ENCODE measurements at regions not wholly inside any gene's neighbourhood (a gene's known extent, or its start where the extent isn't known, plus 50 kb on each side); places are given as distances from the start of the nearest gene placed in this dataset.

DNA sequence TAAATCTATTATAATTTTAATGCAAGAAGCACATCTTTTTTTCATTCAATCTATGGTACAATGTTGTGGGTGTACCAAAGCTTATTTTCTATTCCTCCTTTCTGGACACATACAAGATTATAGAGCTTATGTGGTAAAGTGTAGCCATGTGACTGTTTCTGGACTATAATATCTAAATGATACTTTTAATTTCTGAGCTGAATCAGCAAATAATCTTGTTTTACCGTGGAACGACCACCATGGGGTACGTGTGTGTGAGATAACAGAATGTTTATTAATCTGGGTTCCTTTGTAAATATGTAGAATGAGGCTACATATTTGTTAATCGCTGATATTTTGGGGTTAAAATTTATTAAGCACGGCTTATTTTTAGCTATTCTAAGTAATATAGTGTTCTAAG lies 111.5 kb upstream of the EYS start:
- Histone ChIP-seq H3K4me3 (no peak overlapping the region), H3K27me3 (ENCODE audit: control insufficient read depth in 2 of 2, insufficient read depth in 2 of 2, low read length in 2 of 2) (no peaks in the 10 kb centered on the region), H3K79me2 (ENCODE audit: control insufficient read depth, insufficient read depth, low read length) (no peaks in the 10 kb centered on the region), H3K9me3 (replicated peaks; ENCODE audit: control insufficient read depth, insufficient read depth, low read depth, low read length) (no peaks in the 10 kb centered on the region), H4K20me1 (replicated peaks; ENCODE audit: control insufficient read depth, insufficient read depth, low read length) (no peaks in the 10 kb centered on the region), H3K27ac (ENCODE audit: extremely low read depth, low read depth, low read length) (no peak overlapping the region), H3K9ac (ENCODE audit: insufficient read depth in 1 of 2, low read depth in 2 of 2, low read length in 2 of 2) (no peak overlapping the region), H3K4me2 (ENCODE audit: insufficient read depth, low read length) (no peak overlapping the region), H3K4me1 (replicated peaks in 1 of 2; ENCODE audit: control insufficient read depth in 2 of 2, insufficient read depth in 2 of 2, low read length in 2 of 2) (no peaks in the 10 kb centered on the region), H2AFZ (ENCODE audit: low read depth, low read length) (no peak overlapping the region), H3K9me1 (ENCODE audit: control insufficient read depth, insufficient read depth, low read length) (no peaks in the 10 kb centered on the region), H3K36me3 (ENCODE audit: control insufficient read depth, insufficient read depth, low read length) (no peaks in the 10 kb centered on the region)
- TF ChIP-seq ZBTB17 (CRISPR knock-in tag; IDR thresholded peaks at IDR 0.05) (no peak), ZBTB1 (CRISPR knock-in tag; IDR thresholded peaks at IDR 0.05; ENCODE audit: borderline replicate concordance, low read depth) (no peak), ZNF282 (CRISPR knock-in tag; IDR thresholded peaks at IDR 0.05) (no peak), MAX (CRISPR knock-in tag; IDR thresholded peaks at IDR 0.05) (no peak)
- intact Hi-C loops (cut with micrococcal nuclease), result no loop called here
- no peak for ATAC-seq
- WGBS (ENCODE audit: insufficient coverage, low coverage, missing lambda C conversion rate), result 1% methylated on average over 5 of the region's 5 CpGs
- in situ Hi-C loops (cut with MboI), result no loop called here
- no peak for FAIRE-seq
- POLR2A ChIA-PET, result no interaction called here
- no TSS peak for BruUV-seq (replicated peaks)
- DNase-seq (ENCODE audit: extremely low read depth in 1 of 4, low spot score in 3 of 4), result no peak
- CTCF ChIA-PET (ENCODE audit: low intra/inter-chr PET ratio), result no interaction called here

DNA sequence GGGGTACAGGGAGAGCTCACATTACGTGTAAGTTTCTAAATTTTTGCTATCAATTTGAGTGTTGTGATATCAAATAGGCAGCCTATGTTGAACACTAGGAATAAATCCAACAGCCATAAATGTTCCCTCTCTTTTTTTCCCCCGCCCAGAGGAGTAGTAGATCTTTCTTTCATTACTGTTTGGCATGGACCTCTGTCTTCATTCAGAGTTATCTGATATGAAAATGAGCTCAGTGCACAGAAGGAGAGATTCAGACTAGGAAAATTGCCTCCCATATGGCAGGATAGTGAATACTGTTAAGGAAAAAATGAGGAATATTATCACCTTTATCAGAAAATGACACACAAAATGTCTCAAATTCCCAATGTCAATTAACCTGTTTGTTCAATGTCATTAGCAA lies 110.0 kb upstream of the EYS start:
- no peaks in the 10 kb centered on the region for H3K27me3 ChIP-seq (ENCODE audit: control insufficient read depth in 2 of 2, insufficient read depth in 2 of 2, low read length in 2 of 2)
- H3K9me1 ChIP-seq (ENCODE audit: control insufficient read depth, insufficient read depth, low read length), result no peaks in the 10 kb centered on the region
- in situ Hi-C loops (cut with MboI), result no loop called here
- H3K36me3 ChIP-seq (ENCODE audit: control insufficient read depth, insufficient read depth, low read length), result no peaks in the 10 kb centered on the region
- FAIRE-seq (no peak), ATAC-seq (no peak), DNase-seq (ENCODE audit: extremely low read depth in 1 of 4, low spot score in 3 of 4) (no peak)
- no peaks in the 10 kb centered on the region for H4K20me1 ChIP-seq (replicated peaks; ENCODE audit: control insufficient read depth, insufficient read depth, low read length)
- ChIA-PET POLR2A (no interaction called here), CTCF (ENCODE audit: low intra/inter-chr PET ratio) (no interaction called here)
- no peaks in the 10 kb centered on the region for H3K79me2 ChIP-seq (ENCODE audit: control insufficient read depth, insufficient read depth, low read length)
- H3K9ac ChIP-seq (ENCODE audit: insufficient read depth in 1 of 2, low read depth in 2 of 2, low read length in 2 of 2), result no peak overlapping the region
- 0% methylated on average over 2 of the region's 2 CpGs for WGBS (ENCODE audit: insufficient coverage, low coverage, missing lambda C conversion rate)
- no peak overlapping the region for H3K4me3 ChIP-seq
- H3K4me2 ChIP-seq (ENCODE audit: insufficient read depth, low read length), result no peak overlapping the region
- intact Hi-C loops (cut with micrococcal nuclease), result no loop called here
- H3K9me3 ChIP-seq (replicated peaks; ENCODE audit: control insufficient read depth, insufficient read depth, low read depth, low read length), result no peaks in the 10 kb centered on the region
- no TSS peak for BruUV-seq (replicated peaks)
- H3K27ac ChIP-seq (ENCODE audit: extremely low read depth, low read depth, low read length), result no peak overlapping the region
- H2AFZ ChIP-seq (ENCODE audit: low read depth, low read length), result no peak overlapping the region
- H3K4me1 ChIP-seq (replicated peaks in 1 of 2; ENCODE audit: control insufficient read depth in 2 of 2, insufficient read depth in 2 of 2, low read length in 2 of 2), result no peaks in the 10 kb centered on the region
- TF ChIP-seq EHMT2 (IDR thresholded peaks at IDR 0.05), result no peak
- TF ChIP-seq ZNF668 (CRISPR knock-in tag; IDR thresholded peaks at IDR 0.05), result no peak
- TF ChIP-seq ZNF764 (CRISPR knock-in tag; IDR thresholded peaks at IDR 0.05; ENCODE audit: low read depth), result no peak
- no peak for TF ChIP-seq SIRT6 (IDR thresholded peaks at IDR 0.05; ENCODE audit: low read depth, low read length)
- no peak for TF ChIP-seq RREB1 (CRISPR knock-in tag; IDR thresholded peaks at IDR 0.05)
- TF ChIP-seq, protein P1, sequence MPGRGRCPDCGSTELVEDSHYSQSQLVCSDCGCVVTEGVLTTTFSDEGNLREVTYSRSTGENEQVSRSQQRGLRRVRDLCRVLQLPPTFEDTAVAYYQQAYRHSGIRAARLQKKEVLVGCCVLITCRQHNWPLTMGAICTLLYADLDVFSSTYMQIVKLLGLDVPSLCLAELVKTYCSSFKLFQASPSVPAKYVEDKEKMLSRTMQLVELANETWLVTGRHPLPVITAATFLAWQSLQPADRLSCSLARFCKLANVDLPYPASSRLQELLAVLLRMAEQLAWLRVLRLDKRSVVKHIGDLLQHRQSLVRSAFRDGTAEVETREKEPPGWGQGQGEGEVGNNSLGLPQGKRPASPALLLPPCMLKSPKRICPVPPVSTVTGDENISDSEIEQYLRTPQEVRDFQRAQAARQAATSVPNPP (IDR thresholded peaks at IDR 0.05; ENCODE audit: borderline replicate concordance, insufficient read depth, insufficient read length), result no peak

Measured in K562 (cell line).